ENCODE measurements at regions not wholly inside any gene's neighbourhood (a gene's known extent, or its start where the extent isn't known, plus 50 kb on each side); places are given as distances from the start of the nearest gene placed in this dataset.

DNA sequence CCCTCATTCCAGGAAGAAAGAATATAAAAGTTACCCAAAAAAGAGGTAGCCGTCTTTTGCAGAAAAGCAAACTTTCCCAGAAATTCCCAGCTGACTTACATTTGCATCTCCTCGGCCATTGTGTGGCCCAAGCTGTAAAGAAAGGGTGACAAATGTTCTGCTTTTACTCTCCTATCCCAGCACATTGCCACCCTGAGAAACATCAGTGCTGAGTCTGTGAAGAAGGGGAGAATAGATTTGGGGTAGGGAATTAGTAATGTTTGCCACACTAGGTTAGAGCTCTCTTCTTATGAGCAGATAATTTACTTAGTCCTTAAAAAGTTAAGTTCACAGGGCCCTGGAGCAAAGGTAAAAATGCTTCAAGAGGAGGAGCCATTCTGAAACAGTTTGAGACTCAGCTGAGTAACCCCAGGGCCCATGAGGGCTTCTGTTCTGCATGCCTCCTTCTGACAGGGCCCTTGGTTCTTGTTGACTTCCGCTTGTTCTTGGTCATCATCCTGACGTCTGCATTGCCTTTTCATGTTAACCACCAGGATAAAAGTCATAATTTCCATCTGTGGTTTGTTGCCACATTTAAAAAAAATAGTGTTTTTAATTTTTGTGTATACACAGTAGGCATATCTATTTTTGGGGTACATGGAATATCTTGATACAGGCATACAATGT lies 550.7 kb downstream of the RNF144A start:
- Histone ChIP-seq H3K27ac (ENCODE audit: low read depth, low read length) (no peak overlapping the region), H3K36me3 (ENCODE audit: control insufficient read depth in 3 of 3, insufficient read depth in 3 of 3, low read length in 3 of 3) (no peaks in the 10 kb centered on the region), H3K4me3 (ENCODE audit: low read length in 3 of 3) (no peak overlapping the region), H3K27me3 (ENCODE audit: control insufficient read depth in 3 of 3, insufficient read depth in 3 of 3, low read length in 3 of 3) (no peaks in the 10 kb centered on the region), H3K9ac (ENCODE audit: low read depth in 1 of 3, low read length in 3 of 3) (no peak overlapping the region), H3K4me1 (ENCODE audit: control insufficient read depth in 3 of 3, insufficient read depth in 3 of 3, low read length in 3 of 3) (no peaks in the 10 kb centered on the region), H3K9me3 (ENCODE audit: control insufficient read depth in 3 of 3, low read length in 3 of 3) (no peaks in the 10 kb centered on the region)

DNA sequence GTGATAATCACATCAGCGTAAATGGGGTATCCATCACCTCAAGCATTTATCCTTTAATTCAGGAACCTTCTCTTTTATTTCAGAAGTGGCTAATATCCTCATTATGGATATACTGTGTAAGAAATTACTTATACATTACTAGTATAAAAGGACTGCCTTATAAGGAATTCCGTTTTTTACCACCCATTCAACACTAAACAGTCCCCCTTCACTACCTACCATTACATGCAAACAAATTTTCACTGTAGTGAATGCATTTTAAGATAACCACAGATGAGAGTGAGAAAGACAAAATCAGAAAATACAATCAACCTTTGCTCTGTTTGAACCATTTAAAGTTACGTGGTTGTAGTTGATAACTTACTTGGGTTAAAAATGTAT lies 551.2 kb downstream of the RNF144A start:
- Histone ChIP-seq H3K36me3 (ENCODE audit: control insufficient read depth in 3 of 3, insufficient read depth in 3 of 3, low read length in 3 of 3) (no peaks in the 10 kb centered on the region), H3K27ac (ENCODE audit: low read depth, low read length) (no peak overlapping the region), H3K9me3 (ENCODE audit: control insufficient read depth in 3 of 3, low read length in 3 of 3) (no peaks in the 10 kb centered on the region), H3K4me1 (ENCODE audit: control insufficient read depth in 3 of 3, insufficient read depth in 3 of 3, low read length in 3 of 3) (no peaks in the 10 kb centered on the region), H3K27me3 (ENCODE audit: control insufficient read depth in 3 of 3, insufficient read depth in 3 of 3, low read length in 3 of 3) (no peaks in the 10 kb centered on the region), H3K4me3 (ENCODE audit: low read length in 3 of 3) (no peak overlapping the region), H3K9ac (ENCODE audit: low read depth in 1 of 3, low read length in 3 of 3) (no peak overlapping the region)

DNA sequence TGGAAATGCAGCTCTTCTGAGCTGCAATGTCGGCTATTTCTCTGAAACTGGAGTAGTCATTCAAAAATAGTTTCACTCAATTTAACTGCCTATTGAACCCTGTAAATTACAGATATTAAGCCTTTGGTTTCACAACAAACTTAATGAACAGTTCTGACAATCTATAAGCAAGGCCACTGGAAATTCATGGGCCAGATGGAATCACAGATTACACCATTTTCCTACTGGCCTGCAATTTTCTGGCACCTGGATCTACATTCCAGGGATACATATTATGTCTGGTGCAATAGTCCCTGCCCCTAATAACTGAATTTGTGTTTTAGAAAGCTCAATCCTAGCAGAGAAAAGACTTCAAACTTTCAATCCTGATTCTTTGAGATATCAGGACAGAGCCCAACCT lies 551.7 kb downstream of the RNF144A start:
- Histone ChIP-seq H3K27ac (ENCODE audit: low read depth, low read length) (no peak overlapping the region), H3K4me3 (ENCODE audit: low read length in 3 of 3) (no peak overlapping the region), H3K27me3 (ENCODE audit: control insufficient read depth in 3 of 3, insufficient read depth in 3 of 3, low read length in 3 of 3) (no peaks in the 10 kb centered on the region), H3K9me3 (ENCODE audit: control insufficient read depth in 3 of 3, low read length in 3 of 3) (no peaks in the 10 kb centered on the region), H3K36me3 (ENCODE audit: control insufficient read depth in 3 of 3, insufficient read depth in 3 of 3, low read length in 3 of 3) (no peaks in the 10 kb centered on the region), H3K4me1 (ENCODE audit: control insufficient read depth in 3 of 3, insufficient read depth in 3 of 3, low read length in 3 of 3) (no peaks in the 10 kb centered on the region), H3K9ac (ENCODE audit: low read depth in 1 of 3, low read length in 3 of 3) (no peak overlapping the region)

DNA sequence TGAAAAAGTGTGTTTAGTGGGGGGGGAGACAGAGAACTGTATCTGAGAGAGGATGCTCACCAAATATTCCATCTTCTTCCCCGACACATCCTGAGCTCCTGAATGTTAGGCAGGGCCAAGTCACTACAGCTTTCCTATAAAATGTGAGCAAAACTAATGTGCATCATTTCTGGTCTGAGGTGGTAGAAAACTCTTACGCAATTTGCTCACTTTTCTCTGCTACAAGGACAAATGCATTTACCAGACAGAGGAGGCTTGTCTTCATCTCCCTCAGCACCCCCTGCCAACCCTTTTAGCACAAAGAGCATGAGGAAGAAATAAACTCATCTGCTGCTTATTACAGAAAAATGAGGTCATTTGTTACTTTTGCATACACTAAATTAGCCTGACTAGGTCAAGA lies 554.0 kb downstream of the RNF144A start:
- H3K27me3 ChIP-seq (ENCODE audit: control insufficient read depth in 3 of 3, insufficient read depth in 3 of 3, low read length in 3 of 3), result no peaks in the 10 kb centered on the region
- no peak overlapping the region for H3K4me3 ChIP-seq (ENCODE audit: low read length in 3 of 3)

DNA sequence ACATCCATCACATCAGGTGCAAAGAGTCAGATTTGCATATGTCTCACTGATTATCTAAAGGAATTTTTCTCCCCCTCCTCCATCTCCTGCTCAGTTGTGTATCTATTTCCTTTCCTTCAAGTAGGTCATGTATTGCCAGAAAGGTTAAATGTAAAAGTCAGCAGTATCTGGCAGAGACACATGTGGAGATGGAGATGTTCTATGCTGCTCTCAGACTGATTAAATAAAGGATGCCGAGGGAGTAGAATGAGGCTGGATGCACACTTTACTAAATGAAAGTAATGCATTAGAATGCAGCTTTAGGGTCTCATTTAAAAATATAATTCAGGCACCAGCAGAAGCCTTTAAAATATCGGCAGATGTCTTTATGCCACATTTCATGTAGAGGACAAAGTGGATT lies 555.3 kb downstream of the RNF144A start:
- no peaks in the 10 kb centered on the region for H3K36me3 ChIP-seq (ENCODE audit: control insufficient read depth in 3 of 3, insufficient read depth in 3 of 3, low read length in 3 of 3)
- H3K27ac ChIP-seq (ENCODE audit: low read depth, low read length), result no peak overlapping the region
- no peak overlapping the region for H3K9ac ChIP-seq (ENCODE audit: low read depth in 1 of 3, low read length in 3 of 3)
- no peak overlapping the region for H3K4me3 ChIP-seq (ENCODE audit: low read length in 3 of 3)
- no peaks in the 10 kb centered on the region for H3K4me1 ChIP-seq (ENCODE audit: control insufficient read depth in 3 of 3, insufficient read depth in 3 of 3, low read length in 3 of 3)
- H3K9me3 ChIP-seq (ENCODE audit: control insufficient read depth in 3 of 3, low read length in 3 of 3), result no peaks in the 10 kb centered on the region
- H3K27me3 ChIP-seq (ENCODE audit: control insufficient read depth in 3 of 3, insufficient read depth in 3 of 3, low read length in 3 of 3), result no peaks in the 10 kb centered on the region

More for the DNA sequence above, 554.0 kb downstream of the RNF144A start:
- Histone ChIP-seq H3K36me3 (ENCODE audit: control insufficient read depth in 3 of 3, insufficient read depth in 3 of 3, low read length in 3 of 3) (no peaks in the 10 kb centered on the region), H3K9ac (ENCODE audit: low read depth in 1 of 3, low read length in 3 of 3) (no peak overlapping the region), H3K4me1 (ENCODE audit: control insufficient read depth in 3 of 3, insufficient read depth in 3 of 3, low read length in 3 of 3) (no peaks in the 10 kb centered on the region), H3K27ac (ENCODE audit: low read depth, low read length) (no peak overlapping the region), H3K9me3 (ENCODE audit: control insufficient read depth in 3 of 3, low read length in 3 of 3) (no peaks in the 10 kb centered on the region)

DNA sequence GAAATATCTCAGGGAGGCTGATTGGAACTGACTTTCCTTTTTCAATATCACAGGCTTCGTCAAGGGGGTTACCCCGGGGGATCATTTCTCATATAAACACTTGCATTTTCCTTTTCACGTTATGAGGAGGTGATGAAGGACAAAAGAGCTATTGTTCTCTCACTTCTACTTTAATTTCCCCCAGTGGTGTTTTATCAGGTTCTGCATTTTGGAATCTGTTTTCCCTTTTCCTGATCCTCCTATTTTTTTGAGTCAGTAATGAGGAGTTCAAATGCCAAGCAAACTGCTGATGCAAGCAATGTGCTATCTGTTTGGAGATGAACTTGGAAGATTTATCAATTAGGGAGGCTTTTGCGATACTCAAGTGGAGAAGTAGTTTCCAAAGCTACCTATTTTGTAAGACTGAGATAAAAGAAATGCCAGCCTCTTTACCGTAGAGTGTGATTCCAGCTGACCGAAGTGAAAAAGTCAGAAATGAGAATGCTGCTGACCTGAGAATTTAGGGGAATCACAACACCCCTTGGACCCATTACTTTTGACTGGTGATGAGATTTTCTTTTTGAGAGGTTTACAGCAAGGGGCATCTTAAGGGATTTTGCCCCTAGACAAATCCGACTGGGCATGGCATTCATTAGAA lies 556.0 kb downstream of the RNF144A start:
- no peak overlapping the region for H3K4me3 ChIP-seq (ENCODE audit: low read length in 3 of 3)
- no peaks in the 10 kb centered on the region for H3K4me1 ChIP-seq (ENCODE audit: control insufficient read depth in 3 of 3, insufficient read depth in 3 of 3, low read length in 3 of 3)
- H3K27ac ChIP-seq (ENCODE audit: low read depth, low read length), result no peak overlapping the region
- H3K36me3 ChIP-seq (ENCODE audit: control insufficient read depth in 3 of 3, insufficient read depth in 3 of 3, low read length in 3 of 3), result no peaks in the 10 kb centered on the region
- H3K27me3 ChIP-seq (ENCODE audit: control insufficient read depth in 3 of 3, insufficient read depth in 3 of 3, low read length in 3 of 3), result no peaks in the 10 kb centered on the region
- no peaks in the 10 kb centered on the region for H3K9me3 ChIP-seq (ENCODE audit: control insufficient read depth in 3 of 3, low read length in 3 of 3)
- no peak overlapping the region for H3K9ac ChIP-seq (ENCODE audit: low read depth in 1 of 3, low read length in 3 of 3)

DNA sequence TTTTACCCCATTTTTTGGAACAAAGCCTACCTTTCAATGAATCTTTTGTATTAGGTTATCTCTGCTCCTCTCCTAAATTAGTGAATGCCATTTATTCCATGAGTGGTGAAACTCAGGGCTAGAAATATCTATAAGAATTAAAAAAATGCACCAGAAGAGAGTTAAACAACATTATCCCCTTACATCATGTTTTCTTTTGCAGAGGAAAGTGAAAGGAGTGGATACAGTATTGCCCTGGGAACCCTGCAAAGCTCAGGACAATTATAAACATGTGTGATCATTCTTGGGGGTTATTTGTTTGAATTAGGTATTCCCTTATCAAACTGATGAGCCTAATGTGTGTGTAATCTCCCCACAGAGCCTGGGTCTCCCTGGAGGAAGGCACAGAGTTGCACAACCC lies 559.2 kb downstream of the RNF144A start:
- Histone ChIP-seq H3K9ac (ENCODE audit: low read depth in 1 of 3, low read length in 3 of 3) (no peak overlapping the region), H3K27me3 (ENCODE audit: control insufficient read depth in 3 of 3, insufficient read depth in 3 of 3, low read length in 3 of 3) (no peaks in the 10 kb centered on the region), H3K9me3 (ENCODE audit: control insufficient read depth in 3 of 3, low read length in 3 of 3) (no peaks in the 10 kb centered on the region), H3K36me3 (ENCODE audit: control insufficient read depth in 3 of 3, insufficient read depth in 3 of 3, low read length in 3 of 3) (no peaks in the 10 kb centered on the region), H3K27ac (ENCODE audit: low read depth, low read length) (no peak overlapping the region), H3K4me3 (ENCODE audit: low read length in 3 of 3) (no peak overlapping the region), H3K4me1 (ENCODE audit: control insufficient read depth in 3 of 3, insufficient read depth in 3 of 3, low read length in 3 of 3) (no peaks in the 10 kb centered on the region)

DNA sequence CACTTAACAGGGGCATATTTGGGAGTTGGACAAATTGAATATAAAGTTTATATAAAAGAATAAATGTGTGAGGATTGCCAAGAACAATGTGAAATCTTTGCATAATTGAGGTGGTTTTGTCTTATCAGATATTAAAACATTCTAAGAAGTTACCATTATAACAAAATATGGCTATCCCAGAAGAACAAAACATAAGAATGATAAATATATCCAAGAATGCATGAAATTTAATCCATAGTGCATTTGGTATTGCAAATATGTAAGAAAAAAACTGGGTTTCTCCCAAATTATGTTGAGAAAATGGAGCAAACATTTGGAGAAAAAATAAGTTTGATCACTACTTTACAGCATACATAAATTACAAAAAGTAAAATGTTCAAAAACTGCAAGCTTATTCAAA lies 562.4 kb downstream of the RNF144A start:
- no peaks in the 10 kb centered on the region for H3K36me3 ChIP-seq (ENCODE audit: control insufficient read depth in 3 of 3, insufficient read depth in 3 of 3, low read length in 3 of 3)
- H3K4me3 ChIP-seq (ENCODE audit: low read length in 3 of 3), result no peak overlapping the region
- H3K9ac ChIP-seq (ENCODE audit: low read depth in 1 of 3, low read length in 3 of 3), result no peak overlapping the region
- no peaks in the 10 kb centered on the region for H3K27me3 ChIP-seq (ENCODE audit: control insufficient read depth in 3 of 3, insufficient read depth in 3 of 3, low read length in 3 of 3)
- H3K27ac ChIP-seq (ENCODE audit: low read depth, low read length), result no peak overlapping the region
- H3K9me3 ChIP-seq (ENCODE audit: control insufficient read depth in 3 of 3, low read length in 3 of 3), result no peaks in the 10 kb centered on the region
- H3K4me1 ChIP-seq (ENCODE audit: control insufficient read depth in 3 of 3, insufficient read depth in 3 of 3, low read length in 3 of 3), result no peaks in the 10 kb centered on the region

DNA sequence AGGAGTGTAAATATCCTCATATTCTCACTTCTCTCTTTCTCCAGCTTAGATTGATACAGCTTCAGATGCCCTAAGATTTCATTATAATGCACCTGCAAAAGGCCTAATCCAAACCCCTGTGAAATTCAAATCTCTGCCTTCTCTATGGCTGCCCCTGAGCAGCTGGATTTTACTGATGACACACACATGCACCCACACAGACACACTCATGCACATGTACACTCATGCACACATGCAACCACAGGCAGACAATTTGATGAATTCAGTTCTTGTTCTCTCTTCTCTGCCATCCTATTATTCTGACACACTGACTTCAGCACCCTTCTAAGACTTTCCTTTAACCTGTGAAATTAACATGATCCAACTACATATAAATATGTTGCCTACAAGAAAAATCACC lies 563.2 kb downstream of the RNF144A start:
- H3K27ac ChIP-seq (ENCODE audit: low read depth, low read length), result no peak overlapping the region
- H3K4me1 ChIP-seq (ENCODE audit: control insufficient read depth in 3 of 3, insufficient read depth in 3 of 3, low read length in 3 of 3), result no peaks in the 10 kb centered on the region
- H3K4me3 ChIP-seq (ENCODE audit: low read length in 3 of 3), result no peak overlapping the region
- no peaks in the 10 kb centered on the region for H3K27me3 ChIP-seq (ENCODE audit: control insufficient read depth in 3 of 3, insufficient read depth in 3 of 3, low read length in 3 of 3)
- no peaks in the 10 kb centered on the region for H3K9me3 ChIP-seq (ENCODE audit: control insufficient read depth in 3 of 3, low read length in 3 of 3)
- no peaks in the 10 kb centered on the region for H3K36me3 ChIP-seq (ENCODE audit: control insufficient read depth in 3 of 3, insufficient read depth in 3 of 3, low read length in 3 of 3)
- H3K9ac ChIP-seq (ENCODE audit: low read depth in 1 of 3, low read length in 3 of 3), result no peak overlapping the region

DNA sequence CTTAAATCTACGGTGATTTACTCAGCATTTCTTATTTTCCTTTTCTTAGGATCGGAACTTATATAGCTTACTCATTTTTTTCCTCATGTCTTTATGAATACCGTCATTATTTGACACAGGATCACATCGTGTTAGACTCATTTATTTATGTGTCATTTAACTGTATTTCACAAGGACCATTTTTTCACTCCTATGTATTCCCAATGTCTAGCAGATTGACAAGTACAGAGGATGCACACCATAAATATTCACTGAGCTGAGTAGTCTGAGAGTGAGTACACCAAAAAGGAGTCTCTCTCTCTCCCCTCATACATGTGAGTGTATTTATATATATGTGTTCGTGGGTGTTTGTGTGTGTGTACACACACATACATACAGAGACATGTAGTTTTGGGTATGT lies 573.5 kb downstream of the RNF144A start:
- Histone ChIP-seq H3K4me3 (ENCODE audit: low read length in 3 of 3) (no peak overlapping the region), H3K9ac (ENCODE audit: low read depth in 1 of 3, low read length in 3 of 3) (no peak overlapping the region), H3K27ac (ENCODE audit: low read depth, low read length) (no peak overlapping the region), H3K36me3 (ENCODE audit: control insufficient read depth in 3 of 3, insufficient read depth in 3 of 3, low read length in 3 of 3) (no peaks in the 10 kb centered on the region), H3K4me1 (ENCODE audit: control insufficient read depth in 3 of 3, insufficient read depth in 3 of 3, low read length in 3 of 3) (no peaks in the 10 kb centered on the region), H3K9me3 (ENCODE audit: control insufficient read depth in 3 of 3, low read length in 3 of 3) (peaks cover 0 to 2% (median 0%) of the 10 kb centered on the region in 3 donors), H3K27me3 (ENCODE audit: control insufficient read depth in 3 of 3, insufficient read depth in 3 of 3, low read length in 3 of 3) (no peaks in the 10 kb centered on the region)
